Lung (tissue), 11 donors: ENCODE measurements at regions not wholly inside any gene's neighbourhood (a gene's known extent, or its start where the extent isn't known, plus 50 kb on each side); places are given as distances from the start of the nearest gene placed in this dataset.

Source experiments
- ATAC-seq: fragments of 200-7000 bp; cut with Tn5 transposase; one replicate; pipeline ENCODE4 v1.9.1; 2020; ENCODE audit warnings: moderate number of reproducible peaks; ENCODE audit not compliant: insufficient read depth, low FRiP score
- DNase-seq, 3 donors: peaks; one replicate each; pipeline ENCODE4 v3.0.0-alpha.2; 2013 to 2017
- H3K27ac ChIP-seq, 2 donors: one replicate each; pipeline ENCODE4 v1.5.1; 2013; ENCODE audit warnings: mild to moderate bottlenecking in 2 of 2, moderate library complexity in 2 of 2, control low read depth in 1 of 2, inconsistent platforms in 1 of 2, low read depth in 1 of 2, low read length in 1 of 2
- H3K27me3 ChIP-seq, 3 donors: one replicate each; pipeline ENCODE4 v1.5.1; 2013; ENCODE audit warnings: low read length in 2 of 3; ENCODE audit not compliant: control insufficient read depth in 3 of 3, insufficient read depth in 3 of 3
- H3K36me3 ChIP-seq, 4 donors: one replicate each; pipeline ENCODE4 v1.5.1; 2013; ENCODE audit warnings: low read length in 4 of 4, mild to moderate bottlenecking in 1 of 4, moderate library complexity in 1 of 4; ENCODE audit not compliant: control insufficient read depth in 4 of 4, insufficient read depth in 4 of 4
- H3K4me1 ChIP-seq, 5 donors: one replicate each; pipeline ENCODE4 v1.5.1; 2013; ENCODE audit warnings: low read length in 5 of 5, mild to moderate bottlenecking in 2 of 5, moderate library complexity in 1 of 5; ENCODE audit not compliant: control insufficient read depth in 5 of 5, insufficient read depth in 5 of 5
- H3K4me3 ChIP-seq: one replicate; pipeline ENCODE4 v1.5.1; 2013; ENCODE audit warnings: mild to moderate bottlenecking, control low read depth, moderate library complexity
- H3K9ac ChIP-seq, 2 donors: one replicate each; pipeline ENCODE4 v1.5.1; 2013; ENCODE audit warnings: low read length in 2 of 2, control low read depth in 1 of 2; ENCODE audit not compliant: insufficient read depth in 1 of 2
- H3K9me3 ChIP-seq, 4 donors: one replicate each; pipeline ENCODE4 v1.5.1; 2013; ENCODE audit warnings: low read length in 3 of 4, mild to moderate bottlenecking in 1 of 4, moderate library complexity in 1 of 4; ENCODE audit not compliant: control insufficient read depth in 4 of 4, insufficient read depth in 3 of 4
- CTCF ChIP-seq: IDR thresholded peaks from 2 replicates; pipeline ENCODE4 v1.5.1; 2012; ENCODE audit warnings: mild to moderate bottlenecking; ENCODE audit errors: control extremely low read depth, extremely low read depth
- WGBS, 2 donors: extraction: QIAGEN DNeasy Blood & Tissue Kit; methylation state at CpG; one replicate each; pipeline ENCODE4 v1.1.7; 2013; 5-methylcytosine and 5-hydroxymethylcytosine counted together
- donor health status: control.
- donor health status: control.
- donor health status: Bipolar disorder and iron deficiency.
- donor health status: healthy.
- donor health status: DM: yes; HTN: yes; CAD: no.

- Histone ChIP-seq H3K36me3 (no peaks in the 10 kb centered on the region), H3K27ac (no peak overlapping the region), H3K27me3 (peaks cover 0 to 19% (median 6%) of the 10 kb centered on the region in 3 donors), H3K4me1 (no peaks in the 10 kb centered on the region), H3K4me3 (no peak overlapping the region), H3K9me3 (peaks cover 0 to under 1% (median 0%) of the 10 kb centered on the region in 4 donors), H3K9ac (no peak overlapping the region)
- TF ChIP-seq CTCF: no peak
- DNase-seq: peak in 1 of 3 donors; percentile 25
- 60 to 71% methylated on average over 3 of the region's 3 CpGs for WGBS, 2 donors
- no peak for ATAC-seq
These were observed 280.9 kb upstream of the RPS6KA3 start for GRCh38 chrX:20547611-20548051.

- DNase-seq: no peak
- ATAC-seq: no peak
- Histone ChIP-seq H3K27ac (no peak overlapping the region), H3K9ac (no peak overlapping the region), H3K27me3 (peaks cover 0 to 13% (median 6%) of the 10 kb centered on the region in 3 donors), H3K4me3 (no peak overlapping the region), H3K36me3 (no peaks in the 10 kb centered on the region), H3K9me3 (peaks cover 0 to 11% (median 4%) of the 10 kb centered on the region in 4 donors), H3K4me1 (no peaks in the 10 kb centered on the region)
- TF ChIP-seq CTCF: no peak
- 56 to 77% methylated on average over 3 of the region's 3 CpGs for WGBS, 2 donors
These were observed 278.8 kb upstream of the RPS6KA3 start for GRCh38 chrX:20545538-20545937.

- ATAC-seq: no peak
- no peak overlapping the region for H3K9ac ChIP-seq
- DNase-seq: no peak
- no peaks in the 10 kb centered on the region for H3K36me3 ChIP-seq
- no peak overlapping the region for H3K4me3 ChIP-seq
- no peak for TF ChIP-seq CTCF
- peaks cover 0 to 12% (median 4%) of the 10 kb centered on the region in 3 donors for H3K27me3 ChIP-seq
- no peak overlapping the region for H3K27ac ChIP-seq
- no peaks in the 10 kb centered on the region for H3K4me1 ChIP-seq
- 34 to 63% methylated on average over 1 of the region's 1 CpG for WGBS, 2 donors
- peaks cover 0 to 11% (median 4%) of the 10 kb centered on the region in 4 donors for H3K9me3 ChIP-seq
These were observed 275.4 kb upstream of the RPS6KA3 start for GRCh38 chrX:20542072-20542471.

- Histone ChIP-seq H3K27me3 (peaks cover 0 to 19% (median 9%) of the 10 kb centered on the region in 3 donors), H3K36me3 (no peaks in the 10 kb centered on the region), H3K9ac (no peak overlapping the region), H3K4me3 (no peak overlapping the region), H3K9me3 (peaks cover 0 to 11% (median 4%) of the 10 kb centered on the region in 4 donors), H3K4me1 (no peaks in the 10 kb centered on the region), H3K27ac (no peak overlapping the region)
- WGBS, 2 donors: 92 to 100% methylated on average over 1 of the region's 1 CpG
- ATAC-seq (no peak), DNase-seq (no peak)
- no peak for TF ChIP-seq CTCF
These were observed 272.3 kb upstream of the RPS6KA3 start for GRCh38 chrX:20538974-20539373.
